ENCODE measurements at regions not wholly inside any gene's neighbourhood (a gene's known extent, or its start where the extent isn't known, plus 50 kb on each side); places are given as distances from the start of the nearest gene placed in this dataset.

GRCh38 chr3:187900993-187901755 is 155.9 kb upstream of the BCL6 start:
- ATAC-seq (no peak), DNase-seq (no peak)
- H3K9me3 ChIP-seq = no peaks in the 10 kb centered on the region
- no peaks in the 10 kb centered on the region for H3K27me3 ChIP-seq (ENCODE audit: low read depth)
- no peak overlapping the region for H3K4me3 ChIP-seq
- TF ChIP-seq CTCF (IDR thresholded peaks at IDR 0.05) = no peak
- intact Hi-C loops (cut with DNase I) = no loop called here
- H3K27ac ChIP-seq = no peak overlapping the region
- no peaks in the 10 kb centered on the region for H3K36me3 ChIP-seq
- H3K4me1 ChIP-seq = no peaks in the 10 kb centered on the region

DNA sequence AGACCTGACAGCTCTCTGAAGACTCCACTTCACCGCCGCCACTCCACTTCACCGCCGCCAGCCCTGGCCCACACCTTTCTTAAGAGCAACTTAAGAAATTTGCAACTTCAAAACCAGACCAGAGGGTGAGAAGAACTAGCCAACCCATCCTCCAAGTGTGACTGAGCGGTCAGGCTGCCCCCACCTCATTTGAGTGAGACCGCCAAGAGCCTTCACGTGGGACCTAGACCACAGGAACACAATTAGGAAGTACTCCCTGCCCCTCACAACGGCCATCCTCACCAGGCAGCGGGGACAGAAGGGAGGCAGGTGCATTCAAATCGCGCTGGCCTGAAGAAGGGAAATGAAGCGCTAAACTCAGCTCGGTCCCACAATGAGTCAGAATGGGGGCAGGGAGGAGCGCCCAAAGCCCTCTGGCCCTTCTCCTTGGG is 156.8 kb upstream of the BCL6 start:
- no peak for TF ChIP-seq CTCF (IDR thresholded peaks at IDR 0.05)
- Histone ChIP-seq H3K9me3 (no peaks in the 10 kb centered on the region), H3K4me3 (no peak overlapping the region), H3K4me1 (no peaks in the 10 kb centered on the region), H3K36me3 (no peaks in the 10 kb centered on the region), H3K27me3 (ENCODE audit: low read depth) (no peaks in the 10 kb centered on the region), H3K27ac (no peak overlapping the region)
- no peak for ATAC-seq
- intact Hi-C loops (cut with DNase I) = no loop called here
- DNase-seq = peak; percentile 49

DNA sequence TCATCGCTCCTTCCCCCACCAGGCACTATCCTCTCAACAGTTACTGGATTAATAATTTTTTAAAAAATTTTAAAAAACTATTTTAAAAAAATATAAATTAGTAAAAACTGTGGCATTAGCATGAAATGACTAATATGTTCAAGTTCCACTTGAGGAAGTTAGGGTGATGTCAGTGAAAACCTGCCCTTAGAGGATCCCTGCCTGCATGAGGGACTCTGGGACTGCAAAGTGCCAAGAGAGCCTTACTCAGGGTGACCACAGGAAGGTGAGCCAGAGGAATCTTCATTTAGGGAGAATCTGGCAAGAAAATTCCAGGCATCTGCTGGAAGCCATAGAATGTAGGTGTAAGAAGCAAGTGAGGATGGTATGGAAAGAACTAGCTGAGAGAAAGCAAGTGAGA is 157.7 kb upstream of the BCL6 start:
- ATAC-seq (no peak), DNase-seq (no peak)
- H3K4me1 ChIP-seq = no peaks in the 10 kb centered on the region
- no peak overlapping the region for H3K27ac ChIP-seq
- H3K9me3 ChIP-seq = no peaks in the 10 kb centered on the region
- intact Hi-C loops (cut with DNase I) = no loop called here
- H3K27me3 ChIP-seq (ENCODE audit: low read depth) = no peaks in the 10 kb centered on the region
- no peak for TF ChIP-seq CTCF (IDR thresholded peaks at IDR 0.05)
- no peak overlapping the region for H3K4me3 ChIP-seq
- H3K36me3 ChIP-seq = no peaks in the 10 kb centered on the region

DNA sequence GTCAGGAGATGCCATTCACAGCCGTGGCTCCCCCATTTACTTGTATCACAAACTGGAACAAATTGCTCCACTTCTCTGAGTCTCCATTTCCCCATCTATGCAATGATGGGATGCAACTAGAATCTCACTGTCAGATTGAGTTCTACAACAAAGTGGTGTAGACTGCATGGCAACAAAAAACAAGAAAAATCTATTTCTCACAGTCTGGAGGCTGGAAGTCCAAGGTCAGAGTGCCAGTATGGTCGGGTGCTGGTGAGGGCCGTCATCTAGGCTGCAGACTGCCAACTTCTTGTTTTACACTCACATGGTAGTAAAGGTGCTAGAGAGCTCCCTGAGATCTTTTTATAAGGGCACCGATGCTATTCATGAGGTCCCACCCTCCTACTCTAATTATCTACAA is 158.4 kb upstream of the BCL6 start:
- Histone ChIP-seq H3K4me1 (no peaks in the 10 kb centered on the region), H3K9me3 (no peaks in the 10 kb centered on the region), H3K4me3 (no peak overlapping the region), H3K36me3 (no peaks in the 10 kb centered on the region), H3K27ac (no peak overlapping the region), H3K27me3 (ENCODE audit: low read depth) (no peaks in the 10 kb centered on the region)
- ATAC-seq = no peak
- no peak for TF ChIP-seq CTCF (IDR thresholded peaks at IDR 0.05)
- intact Hi-C loops (cut with DNase I) = no loop called here
- no peak for DNase-seq

- ATAC-seq = peak; percentile 21 to 35
Measured at GRCh38 chr3:187906416-187906815, 161.1 kb upstream of the BCL6 start.

More at GRCh38 chr3:187906416-187906815, 161.1 kb upstream of the BCL6 start:
- no peak for DNase-seq
- intact Hi-C loops (cut with DNase I) = no loop called here
- Histone ChIP-seq H3K36me3 (no peaks in the 10 kb centered on the region), H3K27ac (peak overlapping the region; percentile 31), H3K4me3 (no peak overlapping the region), H3K9me3 (no peaks in the 10 kb centered on the region), H3K4me1 (no peaks in the 10 kb centered on the region), H3K27me3 (ENCODE audit: low read depth) (no peaks in the 10 kb centered on the region)
- TF ChIP-seq CTCF (IDR thresholded peaks at IDR 0.05) = no peak

All from lower lobe of right lung (tissue), 2 donors.